K562 (cell line): ENCODE measurements at regions not wholly inside any gene's neighbourhood (a gene's known extent, or its start where the extent isn't known, plus 50 kb on each side); places are given as distances from the start of the nearest gene placed in this dataset.

Source experiments
- ATF1 ChIP-seq, 2 experiments: fragments of 450-650 bp in 1 of 2; IDR thresholded peaks; 2 replicates each; pipeline ENCODE4 v1.6.1; 2016; ENCODE audit warnings: missing compliant biosample characterization in 1 of 2, missing genetic modification characterization in 1 of 2
- CHCHD3 ChIP-seq: fragments of 250-450 bp; sonication (Bioruptor Pico); IDR thresholded peaks from 2 replicates; pipeline ENCODE4 v2.1.2; 2022; ENCODE audit warnings: mild to moderate bottlenecking
- L3MBTL2 ChIP-seq: fragments of 450-650 bp; IDR thresholded peaks from 2 replicates; pipeline ENCODE4 v1.6.1; 2016; ENCODE audit warnings: mild to moderate bottlenecking, moderate library complexity
- NRF1 ChIP-seq, 2 experiments: fragments of 450-650 bp; IDR thresholded peaks in 1 of 2; conservative IDR thresholded peaks in 1 of 2; 2 replicates each; pipeline ENCODE4 v1.6.1; 2014; ENCODE audit warnings: mild to moderate bottlenecking in 2 of 2
- TCF7 ChIP-seq: sonication (generic); IDR thresholded peaks from 2 replicates; pipeline ENCODE4 v1.6.1; 2016; ENCODE audit warnings: antibody characterized with exemption, borderline replicate concordance
- TF ChIP-seq, protein P1 (sequence below): fragments of 450-650 bp; formaldehyde crosslinking; IDR thresholded peaks from 2 replicates; pipeline ENCODE4 v1.4.0; 2020; ENCODE audit warnings: mild to moderate bottlenecking, moderate library complexity
- TF ChIP-seq, protein P2 (sequence below), 2 experiments: fragments of 450-650 bp; conservative IDR thresholded peaks; 2 replicates each; pipeline ENCODE4 v1.6.1; 2017; ENCODE audit warnings: mild to moderate bottlenecking in 2 of 2, moderate library complexity in 2 of 2
- TF ChIP-seq, protein P3 (sequence below): fragments of 450-650 bp; IDR thresholded peaks from 2 replicates; pipeline ENCODE4 v1.6.1; 2014; ENCODE audit warnings: low read depth, mild to moderate bottlenecking, moderate library complexity, borderline replicate concordance
- TF ChIP-seq, protein P4 (sequence below): fragments of 250-450 bp; sonication (Bioruptor Pico); IDR thresholded peaks from 2 replicates; pipeline ENCODE4 v1.4.0; 2020; ENCODE audit warnings: mild to moderate bottlenecking, moderate library complexity

DNA sequence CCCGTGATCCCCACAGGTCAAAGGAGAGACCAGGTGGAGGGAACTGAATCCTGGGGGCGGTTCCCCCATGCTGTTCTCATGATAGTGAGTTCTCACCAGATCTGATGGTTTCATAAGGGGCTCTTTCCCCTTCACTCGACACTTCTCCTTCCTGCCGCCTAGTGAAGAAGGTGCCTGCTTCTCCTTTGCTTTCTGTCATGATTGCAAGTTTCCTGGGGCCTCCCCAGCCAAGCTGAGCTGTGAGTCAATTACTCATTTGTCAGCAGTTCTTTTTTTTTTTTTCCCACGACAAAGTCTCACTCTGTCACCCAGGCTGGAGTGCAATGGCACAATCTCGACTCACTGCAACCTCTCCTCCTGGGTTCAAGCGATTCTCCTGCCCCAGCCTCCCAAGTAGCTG, 1530.4 kb downstream of the BRD1 start (continued):
- TF ChIP-seq, protein P1, sequence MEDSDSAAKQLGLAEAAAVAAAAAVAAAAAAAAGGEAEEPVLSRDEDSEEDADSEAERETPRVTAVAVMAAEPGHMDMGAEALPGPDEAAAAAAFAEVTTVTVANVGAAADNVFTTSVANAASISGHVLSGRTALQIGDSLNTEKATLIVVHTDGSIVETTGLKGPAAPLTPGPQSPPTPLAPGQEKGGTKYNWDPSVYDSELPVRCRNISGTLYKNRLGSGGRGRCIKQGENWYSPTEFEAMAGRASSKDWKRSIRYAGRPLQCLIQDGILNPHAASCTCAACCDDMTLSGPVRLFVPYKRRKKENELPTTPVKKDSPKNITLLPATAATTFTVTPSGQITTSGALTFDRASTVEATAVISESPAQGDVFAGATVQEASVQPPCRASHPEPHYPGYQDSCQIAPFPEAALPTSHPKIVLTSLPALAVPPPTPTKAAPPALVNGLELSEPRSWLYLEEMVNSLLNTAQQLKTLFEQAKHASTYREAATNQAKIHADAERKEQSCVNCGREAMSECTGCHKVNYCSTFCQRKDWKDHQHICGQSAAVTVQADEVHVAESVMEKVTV (CRISPR knock-in tag) = no peak
- TF ChIP-seq TCF7 (no peak), L3MBTL2 (no peak), CHCHD3 (CRISPR knock-in tag) (no peak), ATF1 (CRISPR knock-in tag; IDR thresholded peaks at IDR 0.05) (no peak), ATF1 (tag; IDR thresholded peaks at IDR 0.05) (no peak), NRF1 (conservative IDR thresholded peaks at IDR 0.05 in 1 of 2, IDR thresholded peaks at IDR 0.05 in 1 of 2) (no peak)
- TF ChIP-seq, protein P2, sequence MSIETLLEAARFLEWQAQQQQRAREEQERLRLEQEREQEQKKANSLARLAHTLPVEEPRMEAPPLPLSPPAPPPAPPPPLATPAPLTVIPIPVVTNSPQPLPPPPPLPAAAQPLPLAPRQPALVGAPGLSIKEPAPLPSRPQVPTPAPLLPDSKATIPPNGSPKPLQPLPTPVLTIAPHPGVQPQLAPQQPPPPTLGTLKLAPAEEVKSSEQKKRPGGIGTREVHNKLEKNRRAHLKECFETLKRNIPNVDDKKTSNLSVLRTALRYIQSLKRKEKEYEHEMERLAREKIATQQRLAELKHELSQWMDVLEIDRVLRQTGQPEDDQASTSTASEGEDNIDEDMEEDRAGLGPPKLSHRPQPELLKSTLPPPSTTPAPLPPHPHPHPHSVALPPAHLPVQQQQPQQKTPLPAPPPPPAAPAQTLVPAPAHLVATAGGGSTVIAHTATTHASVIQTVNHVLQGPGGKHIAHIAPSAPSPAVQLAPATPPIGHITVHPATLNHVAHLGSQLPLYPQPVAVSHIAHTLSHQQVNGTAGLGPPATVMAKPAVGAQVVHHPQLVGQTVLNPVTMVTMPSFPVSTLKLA (conservative IDR thresholded peaks at IDR 0.05) = no peak
- TF ChIP-seq, protein P3, sequence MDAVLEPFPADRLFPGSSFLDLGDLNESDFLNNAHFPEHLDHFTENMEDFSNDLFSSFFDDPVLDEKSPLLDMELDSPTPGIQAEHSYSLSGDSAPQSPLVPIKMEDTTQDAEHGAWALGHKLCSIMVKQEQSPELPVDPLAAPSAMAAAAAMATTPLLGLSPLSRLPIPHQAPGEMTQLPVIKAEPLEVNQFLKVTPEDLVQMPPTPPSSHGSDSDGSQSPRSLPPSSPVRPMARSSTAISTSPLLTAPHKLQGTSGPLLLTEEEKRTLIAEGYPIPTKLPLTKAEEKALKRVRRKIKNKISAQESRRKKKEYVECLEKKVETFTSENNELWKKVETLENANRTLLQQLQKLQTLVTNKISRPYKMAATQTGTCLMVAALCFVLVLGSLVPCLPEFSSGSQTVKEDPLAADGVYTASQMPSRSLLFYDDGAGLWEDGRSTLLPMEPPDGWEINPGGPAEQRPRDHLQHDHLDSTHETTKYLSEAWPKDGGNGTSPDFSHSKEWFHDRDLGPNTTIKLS = no peak
- TF ChIP-seq, protein P4, sequence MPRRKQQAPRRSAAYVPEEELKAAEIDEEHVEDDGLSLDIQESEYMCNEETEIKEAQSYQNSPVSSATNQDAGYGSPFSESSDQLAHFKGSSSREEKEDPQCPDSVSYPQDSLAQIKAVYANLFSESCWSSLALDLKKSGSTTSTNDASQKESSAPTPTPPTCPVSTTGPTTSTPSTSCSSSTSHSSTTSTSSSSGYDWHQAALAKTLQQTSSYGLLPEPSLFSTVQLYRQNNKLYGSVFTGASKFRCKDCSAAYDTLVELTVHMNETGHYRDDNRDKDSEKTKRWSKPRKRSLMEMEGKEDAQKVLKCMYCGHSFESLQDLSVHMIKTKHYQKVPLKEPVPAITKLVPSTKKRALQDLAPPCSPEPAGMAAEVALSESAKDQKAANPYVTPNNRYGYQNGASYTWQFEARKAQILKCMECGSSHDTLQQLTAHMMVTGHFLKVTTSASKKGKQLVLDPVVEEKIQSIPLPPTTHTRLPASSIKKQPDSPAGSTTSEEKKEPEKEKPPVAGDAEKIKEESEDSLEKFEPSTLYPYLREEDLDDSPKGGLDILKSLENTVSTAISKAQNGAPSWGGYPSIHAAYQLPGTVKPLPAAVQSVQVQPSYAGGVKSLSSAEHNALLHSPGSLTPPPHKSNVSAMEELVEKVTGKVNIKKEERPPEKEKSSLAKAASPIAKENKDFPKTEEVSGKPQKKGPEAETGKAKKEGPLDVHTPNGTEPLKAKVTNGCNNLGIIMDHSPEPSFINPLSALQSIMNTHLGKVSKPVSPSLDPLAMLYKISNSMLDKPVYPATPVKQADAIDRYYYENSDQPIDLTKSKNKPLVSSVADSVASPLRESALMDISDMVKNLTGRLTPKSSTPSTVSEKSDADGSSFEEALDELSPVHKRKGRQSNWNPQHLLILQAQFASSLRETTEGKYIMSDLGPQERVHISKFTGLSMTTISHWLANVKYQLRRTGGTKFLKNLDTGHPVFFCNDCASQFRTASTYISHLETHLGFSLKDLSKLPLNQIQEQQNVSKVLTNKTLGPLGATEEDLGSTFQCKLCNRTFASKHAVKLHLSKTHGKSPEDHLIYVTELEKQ = no peak
